HUDEP-2 (cell line): ENCODE measurements at regions not wholly inside any gene's neighbourhood (a gene's known extent, or its start where the extent isn't known, plus 50 kb on each side); places are given as distances from the start of the nearest gene placed in this dataset.

Experiments used
- DNase-seq, 76 experiments: peaks; one replicate each; lab custom pipeline; 2025; ENCODE audit not compliant: unreplicated experiment in 76 of 76; lab: John Stamatoyannopoulos, UW

GRCh38 chr2:186429104-186429503 lies 57.0 kb upstream of the ZC3H15 start:
- no peak for DNase-seq

GRCh38 chr2:186431306-186431705 lies 54.8 kb upstream of the ZC3H15 start:
- DNase-seq: no peak

GRCh38 chr2:186433040-186433439 lies 53.0 kb upstream of the ZC3H15 start:
- DNase-seq: no peak

- no peak for DNase-seq
These were observed 52.2 kb upstream of the ZC3H15 start for GRCh38 chr2:186433777-186434432.
